ENCODE measurements at regions not wholly inside any gene's neighbourhood (a gene's known extent, or its start where the extent isn't known, plus 50 kb on each side); places are given as distances from the start of the nearest gene placed in this dataset.

GRCh38 chr6:167455371-167455770, 130.5 kb downstream of the TTLL2 start:
- TF ChIP-seq, protein P1, sequence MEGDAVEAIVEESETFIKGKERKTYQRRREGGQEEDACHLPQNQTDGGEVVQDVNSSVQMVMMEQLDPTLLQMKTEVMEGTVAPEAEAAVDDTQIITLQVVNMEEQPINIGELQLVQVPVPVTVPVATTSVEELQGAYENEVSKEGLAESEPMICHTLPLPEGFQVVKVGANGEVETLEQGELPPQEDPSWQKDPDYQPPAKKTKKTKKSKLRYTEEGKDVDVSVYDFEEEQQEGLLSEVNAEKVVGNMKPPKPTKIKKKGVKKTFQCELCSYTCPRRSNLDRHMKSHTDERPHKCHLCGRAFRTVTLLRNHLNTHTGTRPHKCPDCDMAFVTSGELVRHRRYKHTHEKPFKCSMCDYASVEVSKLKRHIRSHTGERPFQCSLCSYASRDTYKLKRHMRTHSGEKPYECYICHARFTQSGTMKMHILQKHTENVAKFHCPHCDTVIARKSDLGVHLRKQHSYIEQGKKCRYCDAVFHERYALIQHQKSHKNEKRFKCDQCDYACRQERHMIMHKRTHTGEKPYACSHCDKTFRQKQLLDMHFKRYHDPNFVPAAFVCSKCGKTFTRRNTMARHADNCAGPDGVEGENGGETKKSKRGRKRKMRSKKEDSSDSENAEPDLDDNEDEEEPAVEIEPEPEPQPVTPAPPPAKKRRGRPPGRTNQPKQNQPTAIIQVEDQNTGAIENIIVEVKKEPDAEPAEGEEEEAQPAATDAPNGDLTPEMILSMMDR (IDR thresholded peaks at IDR 0.05; ENCODE audit: low read depth, low read length, poor library complexity, severe bottlenecking) = no peak
- no peak for TF ChIP-seq EZH2phosphoT487 (IDR thresholded peaks at IDR 0.05; ENCODE audit: borderline replicate concordance, low read length)

Measured in DOHH2 (cell line).